IMR-90 (cell line): ENCODE measurements at regions not wholly inside any gene's neighbourhood (a gene's known extent, or its start where the extent isn't known, plus 50 kb on each side); places are given as distances from the start of the nearest gene placed in this dataset.

Source experiments
- ATAC-seq: fragments of 200-7000 bp; cut with Tn5 transposase; 2 replicates; pipeline ENCODE4 v1.9.1; 2020; ENCODE audit warnings: low read depth, mild to moderate bottlenecking, moderate library complexity
- BruUV-seq: library from RNA; stranded (reverse); fragments of 400-500 nt; replicated peaks from 2 replicates; lab custom pipeline; 2021; lab: Mats Ljungman, UMichigan
- CTCF ChIA-PET: fragments of 300-600 bp; formaldehyde crosslinking; extraction: SDS; loops from one replicate; lab custom pipeline; 2021; ENCODE audit warnings: antibody characterized with exemption; lab: Yijun Ruan, JAX
- POLR2A ChIA-PET: fragments of 300-600 bp; sonication (Branson Sonifier 250); formaldehyde crosslinking; loops from one replicate; lab custom pipeline; 2022; ENCODE audit warnings: antibody characterized with exemption; ENCODE audit not compliant: unreplicated experiment; lab: Charles Lee
- DNase-seq: peaks from one replicate; pipeline ENCODE4 v3.0.0; 2013
- H2AFZ ChIP-seq: replicated peaks from 2 replicates; pipeline ENCODE3; 2013; ENCODE audit warnings: low read length, mild to moderate bottlenecking; ENCODE audit not compliant: poor library complexity
- H2AK5ac ChIP-seq: 2 replicates; pipeline ENCODE4 v1.6.1; 2013; ENCODE audit warnings: low read depth, low read length, inconsistent platforms
- H2AK9ac ChIP-seq: replicated peaks from 2 replicates; pipeline ENCODE3; 2013; ENCODE audit warnings: mild to moderate bottlenecking, low read depth, low read length, moderate library complexity; ENCODE audit not compliant: poor library complexity
- H2BK120ac ChIP-seq: 2 replicates; pipeline ENCODE4 v1.6.1; 2013; ENCODE audit warnings: low read depth, low read length, inconsistent platforms
- H2BK15ac ChIP-seq: 3 replicates; pipeline ENCODE4 v1.6.1; 2013; ENCODE audit warnings: low read depth, low read length, inconsistent platforms
- H2BK20ac ChIP-seq: 2 replicates; pipeline ENCODE4 v1.6.1; 2013; ENCODE audit warnings: low read depth, mild to moderate bottlenecking, inconsistent platforms, low read length, moderate library complexity
- H2BK5ac ChIP-seq: 2 replicates; pipeline ENCODE4 v1.6.1; 2013; ENCODE audit warnings: mild to moderate bottlenecking, low read depth, low read length, inconsistent platforms; ENCODE audit not compliant: poor library complexity, severe bottlenecking
- H3K14ac ChIP-seq: replicated peaks from 2 replicates; pipeline ENCODE4 v1.6.1; 2013; ENCODE audit warnings: low read depth, low read length, inconsistent platforms
- H3K18ac ChIP-seq: 2 replicates; pipeline ENCODE4 v1.6.1; 2013; ENCODE audit warnings: low read depth, low read length, control low read depth
- H3K23ac ChIP-seq: 2 replicates; pipeline ENCODE4 v1.6.1; 2013; ENCODE audit warnings: low read depth, low read length, inconsistent platforms
- H3K27ac ChIP-seq: 2 replicates; pipeline ENCODE4 v1.5.1; 2013; ENCODE audit warnings: mild to moderate bottlenecking, control low read depth, low read length; ENCODE audit not compliant: insufficient read depth
- H3K27me3 ChIP-seq: 2 replicates; pipeline ENCODE4 v1.6.1; 2013; ENCODE audit warnings: low read length; ENCODE audit not compliant: control insufficient read depth, insufficient read depth
- H3K36me3 ChIP-seq: 2 replicates; pipeline ENCODE4 v1.6.1; 2013; ENCODE audit warnings: low read length, mixed read lengths; ENCODE audit not compliant: control insufficient read depth, insufficient read depth
- H3K4ac ChIP-seq: 2 replicates; pipeline ENCODE4 v1.6.1; 2013; ENCODE audit warnings: low read depth, low read length, inconsistent platforms
- H3K4me1 ChIP-seq: 2 replicates; pipeline ENCODE4 v1.6.1; 2013; ENCODE audit warnings: low read length, mixed read lengths; ENCODE audit not compliant: control insufficient read depth, insufficient read depth
- H3K4me2 ChIP-seq: 2 replicates; pipeline ENCODE4 v1.6.1; 2013; ENCODE audit warnings: low read depth, mild to moderate bottlenecking, control low read depth, low read length, moderate library complexity
- H3K4me3 ChIP-seq: 2 replicates; pipeline ENCODE4 v1.5.1; 2013; ENCODE audit warnings: low read depth, mild to moderate bottlenecking, control low read depth, low read length, moderate library complexity; ENCODE audit not compliant: insufficient read depth
- H3K56ac ChIP-seq: 2 replicates; pipeline ENCODE4 v1.6.1; 2013; ENCODE audit warnings: low read length, inconsistent platforms; ENCODE audit not compliant: insufficient read depth; ENCODE audit errors: extremely low read depth
- H3K79me1 ChIP-seq, 2 experiments: 2 replicates each; pipeline ENCODE4 v1.6.1; 2013; ENCODE audit warnings: low read length in 2 of 2, inconsistent platforms in 1 of 2, low read depth in 1 of 2
- H3K9ac ChIP-seq: 2 replicates; pipeline ENCODE4 v1.6.1; 2013; ENCODE audit warnings: low read depth, low read length, control low read depth
- H3K9me1 ChIP-seq: 2 replicates; pipeline ENCODE4 v1.6.1; 2013; ENCODE audit warnings: low read length, inconsistent platforms; ENCODE audit not compliant: insufficient read depth
- H3K9me3 ChIP-seq: 2 replicates; pipeline ENCODE4 v1.6.1; 2013; ENCODE audit warnings: low read length; ENCODE audit not compliant: control insufficient read depth, insufficient read depth
- H4K20me1 ChIP-seq: 2 replicates; pipeline ENCODE4 v1.6.1; 2013; ENCODE audit warnings: low read length, inconsistent platforms; ENCODE audit not compliant: insufficient read depth
- H4K5ac ChIP-seq: 2 replicates; pipeline ENCODE4 v1.6.1; 2013; ENCODE audit warnings: mild to moderate bottlenecking, low read depth, low read length, control low read depth
- H4K8ac ChIP-seq, 2 experiments: 2 replicates each; pipeline ENCODE4 v1.6.1; 2013; ENCODE audit warnings: low read depth in 2 of 2, low read length in 2 of 2, control low read depth in 1 of 2, inconsistent platforms in 1 of 2
- H4K91ac ChIP-seq: 2 replicates; pipeline ENCODE4 v1.6.1; 2013; ENCODE audit warnings: low read depth, low read length, inconsistent platforms; ENCODE audit not compliant: insufficient read depth
- BHLHE40 ChIP-seq: fragments of 150-350 bp; IDR thresholded peaks from 2 replicates; pipeline ENCODE4 v1.6.1; 2016; ENCODE audit warnings: mild to moderate bottlenecking, low read depth, low read length
- CEBPB ChIP-seq: IDR thresholded peaks from 2 replicates; pipeline ENCODE4 v1.6.1; 2012; ENCODE audit warnings: low read depth, low read length, improper control_type of control experiment
- CTCF ChIP-seq: conservative IDR thresholded peaks from 2 replicates; pipeline ENCODE4 v1.5.1; 2012; ENCODE audit warnings: mild to moderate bottlenecking, low read depth, low read length, improper control_type of control experiment
- MAFK ChIP-seq: IDR thresholded peaks from 2 replicates; pipeline ENCODE4 v1.6.1; 2012; ENCODE audit warnings: low read depth, low read length, improper control_type of control experiment
- POLR2A ChIP-seq: IDR thresholded peaks from 2 replicates; pipeline ENCODE4 v1.6.1; 2012; ENCODE audit warnings: mild to moderate bottlenecking, low read depth, low read length
- RAD21 ChIP-seq: IDR thresholded peaks from 2 replicates; pipeline ENCODE4 v1.6.1; 2012; ENCODE audit warnings: low read length, improper control_type of control experiment
- RFX5 ChIP-seq: IDR thresholded peaks from 2 replicates; pipeline ENCODE4 v1.8.0; 2012; ENCODE audit warnings: low read depth, mild to moderate bottlenecking, low read length, moderate library complexity
- WGBS, 2 experiments: methylation state at CpG; one replicate each; pipeline versions ENCODE4 v1.1.5 to v1.1.7; 2013; ENCODE audit warnings: missing lambda C conversion rate in 2 of 2; ENCODE audit not compliant: insufficient read length in 1 of 2; ENCODE audit errors: extremely low coverage in 2 of 2; 5-methylcytosine and 5-hydroxymethylcytosine counted together
- dilution Hi-C: fragments of 300-500 bp; cut with HindIII; formaldehyde crosslinking; loops from one replicate; pipeline ENCODE4 v1.14.3; 2018; ENCODE audit warnings: low sequenced_read_pairs; ENCODE audit not compliant: unreplicated experiment
- in situ Hi-C: fragments of 300-500 bp; cut with MboI; formaldehyde crosslinking; loops from 3 replicates; pipeline ENCODE4 v1.14.3; 2019; ENCODE audit warnings: low sequenced_read_pairs, inconsistent platforms, mixed read lengths
- intact Hi-C: fragments of 100-400 bp; cut with micrococcal nuclease; formaldehyde crosslinking; loops from 2 replicates; pipeline ENCODE4 v1.10.0; 2022

- Histone ChIP-seq H3K4me3 (no peak overlapping the region), H3K36me3 (no peaks in the 10 kb centered on the region), H2BK5ac (no peak overlapping the region), H3K27me3 (no peaks in the 10 kb centered on the region), H2AK5ac (no peak overlapping the region), H3K23ac (no peak overlapping the region), H4K8ac (no peak overlapping the region), H3K9me3 (no peaks in the 10 kb centered on the region), H2BK15ac (no peak overlapping the region), H3K4ac (no peak overlapping the region), H4K5ac (no peak overlapping the region), H2AK9ac (no peak overlapping the region), H4K20me1 (no peaks in the 10 kb centered on the region), H3K9me1 (no peaks in the 10 kb centered on the region), H3K27ac (no peak overlapping the region), H2AFZ (no peak overlapping the region), H2BK20ac (no peak overlapping the region), H4K91ac (no peak overlapping the region), H3K9ac (no peak overlapping the region), H3K14ac (no peak overlapping the region), H3K56ac (no peak overlapping the region), H3K4me2 (no peak overlapping the region), H3K18ac (no peak overlapping the region), H3K79me1 (no peaks in the 10 kb centered on the region), H3K4me1 (no peaks in the 10 kb centered on the region), H2BK120ac (no peak overlapping the region)
- CTCF ChIA-PET = no interaction called here
- dilution Hi-C loops (no loop called here), in situ Hi-C loops (no loop called here), intact Hi-C loops (no loop called here)
- POLR2A ChIA-PET = no interaction called here
- ATAC-seq (no peak), DNase-seq (no peak)
- BruUV-seq = no TSS peak
- WGBS, 2 experiments = 80% methylated on average over 1 of the region's 4 CpGs; no CpG with 5 or more reads in 1 of the 2 experiments
- TF ChIP-seq CEBPB = no peak
- TF ChIP-seq MAFK = no peak
- TF ChIP-seq RFX5 = no peak
- TF ChIP-seq BHLHE40 = no peak
- TF ChIP-seq RAD21 = no peak
- TF ChIP-seq POLR2A = no peak
- TF ChIP-seq CTCF = no peak
Observed at GRCh38 chr3:74750901-74751300, 136.4 kb upstream of the CNTN3 start.
